HEK293T (cell line): ENCODE measurements at regions not wholly inside any gene's neighbourhood (a gene's known extent, or its start where the extent isn't known, plus 50 kb on each side); places are given as distances from the start of the nearest gene placed in this dataset.

Experiments used
- ARNT ChIP-seq: fragments of 450-650 bp; IDR thresholded peaks from 2 replicates; pipeline ENCODE4 v1.6.1; 2017; ENCODE audit warnings: mild to moderate bottlenecking
- BHLHE40 ChIP-seq: fragments of 450-650 bp; IDR thresholded peaks from 2 replicates; pipeline ENCODE4 v1.6.1; 2016; ENCODE audit warnings: mild to moderate bottlenecking, moderate library complexity, borderline replicate concordance
- CTBP1 ChIP-seq: fragments of 450-650 bp; IDR thresholded peaks from 2 replicates; pipeline ENCODE4 v1.6.1; 2016; ENCODE audit warnings: borderline replicate concordance
- ELF4 ChIP-seq: fragments of 450-650 bp; IDR thresholded peaks from 2 replicates; pipeline ENCODE4 v1.6.1; 2017; ENCODE audit warnings: antibody characterized with exemption
- FOXA1 ChIP-seq: fragments of 450-650 bp; IDR thresholded peaks from 2 replicates; pipeline ENCODE4 v1.6.1; 2016; ENCODE audit warnings: mild to moderate bottlenecking
- FOXK2 ChIP-seq: fragments of 450-650 bp; IDR thresholded peaks from 2 replicates; pipeline ENCODE4 v1.6.1; 2016; ENCODE audit warnings: mild to moderate bottlenecking
- L3MBTL2 ChIP-seq: fragments of 450-650 bp; conservative IDR thresholded peaks from 2 replicates; pipeline ENCODE4 v1.6.1; 2016; ENCODE audit warnings: mild to moderate bottlenecking
- LEF1 ChIP-seq: fragments of 450-650 bp; IDR thresholded peaks from 2 replicates; pipeline ENCODE4 v1.6.1; 2017; ENCODE audit warnings: mild to moderate bottlenecking, borderline replicate concordance
- NFRKB ChIP-seq: fragments of 450-650 bp; IDR thresholded peaks from 2 replicates; pipeline ENCODE4 v1.6.1; 2016; ENCODE audit warnings: mild to moderate bottlenecking, moderate library complexity
- SP1 ChIP-seq: fragments of 450-650 bp; IDR thresholded peaks from 2 replicates; pipeline ENCODE4 v1.6.1; 2017
- SUZ12 ChIP-seq: fragments of 450-650 bp; IDR thresholded peaks from 2 replicates; pipeline ENCODE4 v1.6.1; 2016; ENCODE audit warnings: mild to moderate bottlenecking
- TARDBP ChIP-seq: fragments of 450-650 bp; IDR thresholded peaks from 2 replicates; pipeline ENCODE4 v1.6.1; 2016
- ZNF384 ChIP-seq: fragments of 450-650 bp; IDR thresholded peaks from 2 replicates; pipeline ENCODE4 v1.6.1; 2016
- TF ChIP-seq, protein P1 (sequence below): fragments of 450-650 bp; IDR thresholded peaks from 2 replicates; pipeline ENCODE4 v1.6.1; 2016

DNA sequence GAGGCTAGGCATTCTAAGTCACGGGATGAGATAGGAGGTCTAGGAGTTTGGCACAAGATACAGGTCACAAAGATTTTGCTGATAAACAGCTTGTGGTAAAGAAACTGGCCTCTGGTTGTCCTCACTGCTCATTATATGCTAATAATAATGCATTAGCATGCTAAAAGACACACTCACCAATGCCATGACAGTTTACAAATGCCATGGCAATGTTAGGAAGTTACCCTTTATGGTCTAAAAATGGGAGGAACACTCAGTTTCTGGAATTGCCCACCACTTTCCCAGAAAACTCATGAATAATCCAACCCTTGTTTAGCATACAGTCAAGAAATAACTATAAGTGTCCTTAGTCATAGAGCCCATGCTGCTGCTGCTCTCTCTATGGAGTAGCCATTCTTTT is 286.9 kb downstream of the ZNF674 start:
- TF ChIP-seq ARNT (no peak), L3MBTL2 (no peak), SP1 (no peak), NFRKB (no peak), SUZ12 (no peak), ELF4 (no peak), FOXK2 (no peak), TARDBP (no peak), FOXA1 (no peak), CTBP1 (no peak), LEF1 (no peak), BHLHE40 (no peak), ZNF384 (no peak)
- TF ChIP-seq, protein P1, sequence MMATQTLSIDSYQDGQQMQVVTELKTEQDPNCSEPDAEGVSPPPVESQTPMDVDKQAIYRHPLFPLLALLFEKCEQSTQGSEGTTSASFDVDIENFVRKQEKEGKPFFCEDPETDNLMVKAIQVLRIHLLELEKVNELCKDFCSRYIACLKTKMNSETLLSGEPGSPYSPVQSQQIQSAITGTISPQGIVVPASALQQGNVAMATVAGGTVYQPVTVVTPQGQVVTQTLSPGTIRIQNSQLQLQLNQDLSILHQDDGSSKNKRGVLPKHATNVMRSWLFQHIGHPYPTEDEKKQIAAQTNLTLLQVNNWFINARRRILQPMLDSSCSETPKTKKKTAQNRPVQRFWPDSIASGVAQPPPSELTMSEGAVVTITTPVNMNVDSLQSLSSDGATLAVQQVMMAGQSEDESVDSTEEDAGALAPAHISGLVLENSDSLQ, result no peak
